K562 (cell line): ENCODE measurements at regions not wholly inside any gene's neighbourhood (a gene's known extent, or its start where the extent isn't known, plus 50 kb on each side); places are given as distances from the start of the nearest gene placed in this dataset.

Experiments
- ATAC-seq: fragments of 200-7000 bp; cut with Tn5 transposase; 3 replicates; pipeline ENCODE4 v1.9.1; 2020; ENCODE audit warnings: moderate library complexity
- BruUV-seq: library from RNA; stranded (reverse); fragments of 400-500 nt; replicated peaks from 2 replicates; lab custom pipeline; 2021; lab: Mats Ljungman, UMichigan
- CTCF ChIA-PET: fragments of 300-600 bp; formaldehyde crosslinking; extraction: SDS; loops from one replicate; lab custom pipeline; 2021; ENCODE audit warnings: low intra/inter-chr PET ratio; lab: Yijun Ruan, JAX
- POLR2A ChIA-PET: fragments of 300-600, 350-650 bp; sonication (Branson Sonifier 250); formaldehyde crosslinking; extraction: SDS; loops from one replicate; lab custom pipeline; 2021; ENCODE audit warnings: antibody characterized with exemption, inconsistent platforms; lab: Yijun Ruan, JAX
- DNase-seq, 4 experiments: peaks; one replicate each; pipeline versions ENCODE4 v3.0.0 to v3.0.0-alpha.2; 2011 to 2018; ENCODE audit warnings: low spot score in 3 of 4, mixed read lengths in 3 of 4; ENCODE audit errors: extremely low read depth in 1 of 4
- FAIRE-seq: peaks from 2 replicates; lab custom pipeline; 2011; peaks lifted over from hg19 to GRCh38; lab: Jason Lieb, UNC
- H2AFZ ChIP-seq: 2 replicates; pipeline ENCODE4 v1.6.0; 2011; ENCODE audit warnings: low read depth, low read length, control low read depth, inconsistent platforms
- H3K27ac ChIP-seq: fragments of 200-600 bp; 3 replicates; pipeline ENCODE4 v1.8.0; 2011; ENCODE audit warnings: low read depth, mild to moderate bottlenecking, control low read depth, inconsistent platforms, low read length, moderate library complexity, mixed read lengths; ENCODE audit errors: extremely low read depth
- H3K27me3 ChIP-seq, 2 experiments: fragments of 300-600 bp in 1 of 2; 2 replicates in 1 of 2; 3 replicates in 1 of 2; pipeline versions ENCODE4 v1.6.0 to v1.8.0; 2011; ENCODE audit warnings: inconsistent platforms in 2 of 2, low read length in 2 of 2, mild to moderate bottlenecking in 1 of 2, mixed read lengths in 1 of 2, moderate library complexity in 1 of 2; ENCODE audit not compliant: control insufficient read depth in 2 of 2, insufficient read depth in 2 of 2
- H3K36me3 ChIP-seq: fragments of 300-600 bp; 3 replicates; pipeline ENCODE4 v1.8.0; 2011; ENCODE audit warnings: mild to moderate bottlenecking, low read length, inconsistent platforms; ENCODE audit not compliant: control insufficient read depth, insufficient read depth
- H3K4me1 ChIP-seq, 2 experiments: fragments of 200-600 bp in 1 of 2; replicated peaks in 1 of 2; 2 replicates in 1 of 2; 3 replicates in 1 of 2; pipeline versions ENCODE4 v1.5.1 to v1.8.0; 2011; ENCODE audit warnings: inconsistent platforms in 2 of 2, low read length in 2 of 2, mild to moderate bottlenecking in 1 of 2, mixed read lengths in 1 of 2, moderate library complexity in 1 of 2; ENCODE audit not compliant: control insufficient read depth in 2 of 2, insufficient read depth in 2 of 2
- H3K4me2 ChIP-seq: 2 replicates; pipeline ENCODE4 v1.6.1; 2011; ENCODE audit warnings: low read length, control low read depth, inconsistent platforms, mixed read lengths; ENCODE audit not compliant: insufficient read depth
- H3K4me3 ChIP-seq: fragments of 200-600 bp; sonication (generic), shearing (Covaris generic); 2 replicates; pipeline ENCODE4 v1.5.1; 2016; ENCODE audit warnings: control low read depth, inconsistent platforms
- H3K79me2 ChIP-seq: fragments of 200-600 bp; 3 replicates; pipeline ENCODE4 v1.8.0; 2011; ENCODE audit warnings: low read length, inconsistent platforms; ENCODE audit not compliant: control insufficient read depth, insufficient read depth
- H3K9ac ChIP-seq, 2 experiments: 2 replicates each; pipeline versions ENCODE4 v1.6.0 to v1.6.1; 2011; ENCODE audit warnings: low read depth in 2 of 2, low read length in 2 of 2, control low read depth in 1 of 2, inconsistent platforms in 1 of 2, mild to moderate bottlenecking in 1 of 2, mixed read lengths in 1 of 2; ENCODE audit not compliant: insufficient read depth in 1 of 2
- H3K9me1 ChIP-seq: one replicate; pipeline ENCODE4 v1.6.0; 2011; ENCODE audit warnings: inconsistent platforms, mild to moderate bottlenecking, low read length, moderate library complexity; ENCODE audit not compliant: control insufficient read depth, insufficient read depth
- H3K9me3 ChIP-seq: replicated peaks from 2 replicates; pipeline ENCODE4 v1.5.1; 2011; ENCODE audit warnings: low read depth, low read length, inconsistent platforms; ENCODE audit not compliant: control insufficient read depth, insufficient read depth
- H4K20me1 ChIP-seq: replicated peaks from 2 replicates; pipeline ENCODE4 v1.6.1; 2011; ENCODE audit warnings: low read length, inconsistent platforms, mixed read lengths; ENCODE audit not compliant: control insufficient read depth, insufficient read depth
- ATF3 ChIP-seq, 2 experiments: fragments of 450-650 bp in 1 of 2; sonication (generic) in 1 of 2; formaldehyde crosslinking in 1 of 2; IDR thresholded peaks in 1 of 2; conservative IDR thresholded peaks in 1 of 2; 2 replicates each; pipeline versions ENCODE4 v1.6.1 to v1.8.1; 2016 to 2023; ENCODE audit warnings: mild to moderate bottlenecking in 2 of 2, moderate library complexity in 2 of 2, inconsistent platforms in 1 of 2, missing genetic modification reagents in 1 of 2
- CBFB ChIP-seq: sonication (generic); formaldehyde crosslinking; IDR thresholded peaks from 2 replicates; pipeline ENCODE4 v1.4.0; 2020; ENCODE audit warnings: mild to moderate bottlenecking, missing genetic modification reagents
- CCNT2 ChIP-seq: IDR thresholded peaks from 2 replicates; pipeline ENCODE4 v1.6.1; 2011; ENCODE audit warnings: borderline replicate concordance, low read depth, mild to moderate bottlenecking, moderate library complexity, mixed read lengths, low read length; ENCODE audit not compliant: insufficient read length; ENCODE audit errors: extremely low read depth
- EHMT2 ChIP-seq: fragments of 450-650 bp; IDR thresholded peaks from 2 replicates; pipeline ENCODE4 v1.6.1; 2018; ENCODE audit warnings: antibody characterized with exemption
- GABPB2 ChIP-seq: fragments of 250-450 bp; sonication (Bioruptor Pico); conservative IDR thresholded peaks from 2 replicates; pipeline ENCODE4 v1.5.1; 2021; ENCODE audit warnings: mild to moderate bottlenecking
- KDM1A ChIP-seq, 2 experiments: fragments of 450-650 bp; IDR thresholded peaks; 2 replicates each; pipeline ENCODE4 v1.6.1; 2016; ENCODE audit warnings: mild to moderate bottlenecking in 2 of 2
- LARP7 ChIP-seq: fragments of 450-650 bp; IDR thresholded peaks from 2 replicates; pipeline ENCODE4 v1.6.1; 2016
- REST ChIP-seq, 2 experiments: fragments of 450-650 bp; formaldehyde crosslinking in 1 of 2; IDR thresholded peaks; 2 replicates each; pipeline versions ENCODE4 v1.4.0 to v1.6.1; 2014 to 2020; ENCODE audit warnings: mild to moderate bottlenecking in 2 of 2, borderline replicate concordance in 1 of 2, low read depth in 1 of 2
- SREBF1 ChIP-seq: fragments of 150-350 bp; IDR thresholded peaks from 2 replicates; pipeline ENCODE4 v1.6.1; 2014; ENCODE audit warnings: antibody characterized with exemption, low read depth, low read length, borderline replicate concordance
- ZNF639 ChIP-seq, 2 experiments: fragments of 200-800 bp in 1 of 2; sonication (Bioruptor generic) in 1 of 2; sonication (generic) in 1 of 2; formaldehyde crosslinking in 1 of 2; IDR thresholded peaks in 1 of 2; conservative IDR thresholded peaks in 1 of 2; 2 replicates each; pipeline versions ENCODE4 v1.5.0 to v1.6.1; 2016 to 2020; ENCODE audit warnings: missing compliant biosample characterization in 1 of 2, missing genetic modification characterization in 1 of 2, missing genetic modification reagents in 1 of 2
- WGBS: fragments of 100-300 bp; shearing (Covaris generic); methylation state at CpG from one replicate; pipeline ENCODE4 v1.1.6; 2016; ENCODE audit warnings: low coverage, mixed read lengths; ENCODE audit not compliant: insufficient coverage; ENCODE audit errors: missing lambda C conversion rate; 5-methylcytosine and 5-hydroxymethylcytosine counted together
- in situ Hi-C: fragments of 300-500 bp; cut with MboI; formaldehyde crosslinking; loops from 4 replicates; pipeline ENCODE4 v1.15.0; 2018; ENCODE audit warnings: inconsistent platforms, mixed read lengths
- intact Hi-C: fragments of 100-400 bp; cut with micrococcal nuclease; formaldehyde crosslinking; loops from 2 replicates; pipeline ENCODE4 v1.14.2; 2022

- POLR2A ChIA-PET, result no interaction called here
- no peak overlapping the region for H3K4me2 ChIP-seq
- no peak overlapping the region for H3K9ac ChIP-seq
- BruUV-seq, result no TSS peak
- no peaks in the 10 kb centered on the region for H3K9me1 ChIP-seq
- no peaks in the 10 kb centered on the region for H3K4me1 ChIP-seq
- 8% methylated on average over 1 of the region's 3 CpGs for WGBS
- FAIRE-seq (no peak), DNase-seq (no peak), ATAC-seq (no peak)
- no peaks in the 10 kb centered on the region for H3K79me2 ChIP-seq
- no peaks in the 10 kb centered on the region; the same call in 1 of the 2 replicates for H4K20me1 ChIP-seq
- no peaks in the 10 kb centered on the region for H3K36me3 ChIP-seq
- CTCF ChIA-PET, result no interaction called here
- no peak overlapping the region for H3K4me3 ChIP-seq
- in situ Hi-C loops, result loop anchor here (25.0 kb wide), 2 partner anchors 259 to 384 kb away; no protein-coding TSS in a partner anchor
- peaks cover 0 to 5% of the 10 kb centered on the region in 2 experiments; a peak in 1 of 5 replicates for H3K27me3 ChIP-seq
- no peak overlapping the region for H2AFZ ChIP-seq
- intact Hi-C loops, result no loop called here
- TF ChIP-seq CCNT2 (no peak), ATF3 (IDR thresholded peaks at IDR 0.05) (no peak), ATF3 (CRISPR knock-in tag; conservative IDR thresholded peaks at IDR 0.05) (no peak), SREBF1 (no peak), LARP7 (no peak), CBFB (CRISPR knock-in tag) (no peak), ZNF639 (CRISPR knock-in tag; conservative IDR thresholded peaks at IDR 0.05 in 1 of 2, IDR thresholded peaks at IDR 0.05 in 1 of 2) (no peak), EHMT2 (peak; percentile 68; the same call in 1 of the 2 replicates), REST (IDR thresholded peaks at IDR 0.05; ENCODE audit: borderline replicate concordance) (peak; percentile 44), REST (CRISPR knock-in tag; IDR thresholded peaks at IDR 0.05; ENCODE audit: low read depth) (no peak), GABPB2 (CRISPR knock-in tag) (no peak), KDM1A (IDR thresholded peaks at IDR 0.05) (peak in 1 of 2 experiments; percentile 71; a peak in 1 of 4 replicates)
- H3K9me3 ChIP-seq, result no peaks in the 10 kb centered on the region
- no peak overlapping the region for H3K27ac ChIP-seq
These were observed 130.8 kb upstream of the EEF2KMT start for GRCh38 chr16:5228369-5228768.
